ENCODE measurements at regions not wholly inside any gene's neighbourhood (a gene's known extent, or its start where the extent isn't known, plus 50 kb on each side); places are given as distances from the start of the nearest gene placed in this dataset.

DNA sequence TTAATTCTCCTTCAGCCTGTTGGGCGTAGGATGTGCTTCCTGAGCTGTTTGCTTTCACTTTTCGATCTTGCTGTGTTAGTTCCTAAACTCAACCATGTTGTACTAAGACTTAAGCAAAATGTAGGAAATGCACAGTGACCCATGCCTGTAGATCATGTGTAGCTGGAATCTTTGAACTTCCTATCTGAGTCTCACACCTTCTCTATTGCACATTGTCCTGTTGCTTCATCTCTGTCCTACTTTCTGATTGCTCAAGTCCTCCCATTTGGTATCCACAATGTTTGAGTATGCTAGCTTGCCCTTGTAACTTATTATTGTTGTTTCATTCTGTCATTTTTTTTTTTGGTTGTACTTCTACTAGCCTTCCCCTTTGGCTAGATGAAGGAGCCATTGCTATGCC lies 239.6 kb downstream of the PPP1R2C start:
- TF ChIP-seq, protein P1, sequence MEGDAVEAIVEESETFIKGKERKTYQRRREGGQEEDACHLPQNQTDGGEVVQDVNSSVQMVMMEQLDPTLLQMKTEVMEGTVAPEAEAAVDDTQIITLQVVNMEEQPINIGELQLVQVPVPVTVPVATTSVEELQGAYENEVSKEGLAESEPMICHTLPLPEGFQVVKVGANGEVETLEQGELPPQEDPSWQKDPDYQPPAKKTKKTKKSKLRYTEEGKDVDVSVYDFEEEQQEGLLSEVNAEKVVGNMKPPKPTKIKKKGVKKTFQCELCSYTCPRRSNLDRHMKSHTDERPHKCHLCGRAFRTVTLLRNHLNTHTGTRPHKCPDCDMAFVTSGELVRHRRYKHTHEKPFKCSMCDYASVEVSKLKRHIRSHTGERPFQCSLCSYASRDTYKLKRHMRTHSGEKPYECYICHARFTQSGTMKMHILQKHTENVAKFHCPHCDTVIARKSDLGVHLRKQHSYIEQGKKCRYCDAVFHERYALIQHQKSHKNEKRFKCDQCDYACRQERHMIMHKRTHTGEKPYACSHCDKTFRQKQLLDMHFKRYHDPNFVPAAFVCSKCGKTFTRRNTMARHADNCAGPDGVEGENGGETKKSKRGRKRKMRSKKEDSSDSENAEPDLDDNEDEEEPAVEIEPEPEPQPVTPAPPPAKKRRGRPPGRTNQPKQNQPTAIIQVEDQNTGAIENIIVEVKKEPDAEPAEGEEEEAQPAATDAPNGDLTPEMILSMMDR (IDR thresholded peaks at IDR 0.05; ENCODE audit: low read depth, low read length), result no peak
- no peak overlapping the region for H3K4me3 ChIP-seq (ENCODE audit: low read depth, low read length)
- H3K36me3 ChIP-seq, result no peaks in the 10 kb centered on the region
- DNase-seq, result no peak
- H3K27ac ChIP-seq, result no peak overlapping the region
- H3K9me3 ChIP-seq (ENCODE audit: severe bottlenecking), result no peaks in the 10 kb centered on the region
- no peaks in the 10 kb centered on the region for H3K27me3 ChIP-seq (ENCODE audit: insufficient read depth, low read depth, severe bottlenecking)

DNA sequence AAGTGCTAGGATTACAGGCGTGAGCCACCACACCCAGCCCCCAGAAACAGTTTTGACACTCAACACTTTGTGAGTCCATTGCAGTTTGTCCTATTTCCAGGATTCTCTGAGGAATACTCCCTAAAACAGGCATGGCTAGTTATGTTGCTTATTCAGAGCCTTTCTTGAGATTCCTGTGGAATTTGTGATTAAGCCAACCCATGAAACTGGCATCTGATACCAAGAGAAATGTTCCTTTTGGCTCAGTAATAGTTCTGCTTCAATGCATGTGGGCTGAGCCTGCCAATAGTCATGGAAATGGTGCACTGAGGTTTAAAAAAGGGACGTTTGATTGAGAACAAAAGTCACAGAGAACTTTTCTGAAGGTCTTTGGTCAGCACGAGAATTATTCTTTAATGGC lies 241.7 kb downstream of the PPP1R2C start:
- TF ChIP-seq, protein P1 (IDR thresholded peaks at IDR 0.05; ENCODE audit: low read depth, low read length), result no peak
- no peak for DNase-seq
- H3K9me3 ChIP-seq (ENCODE audit: severe bottlenecking), result no peaks in the 10 kb centered on the region
- H3K27me3 ChIP-seq (ENCODE audit: insufficient read depth, low read depth, severe bottlenecking), result no peaks in the 10 kb centered on the region
- H3K36me3 ChIP-seq, result no peaks in the 10 kb centered on the region
- no peak overlapping the region for H3K27ac ChIP-seq
- H3K4me3 ChIP-seq (ENCODE audit: low read depth, low read length), result no peak overlapping the region

DNA sequence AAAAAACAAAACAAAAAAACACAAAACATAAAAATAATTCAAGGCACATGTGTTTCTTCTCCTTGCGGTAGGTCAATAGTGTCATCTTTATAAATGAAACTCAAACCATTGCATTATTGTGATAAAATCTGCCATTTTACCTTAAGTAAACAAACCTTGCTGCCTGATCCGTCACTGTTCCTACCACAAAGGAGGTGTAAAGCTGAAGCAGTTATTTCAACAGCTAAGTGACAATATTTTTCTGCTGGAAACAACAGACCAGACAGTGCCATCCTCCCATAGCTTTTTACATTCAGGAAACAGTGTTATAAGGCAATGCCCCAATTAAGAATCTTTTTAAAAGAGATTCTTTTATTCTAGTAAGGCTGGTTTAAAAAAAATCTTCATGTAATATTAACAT lies 242.7 kb downstream of the PPP1R2C start:
- TF ChIP-seq, protein P1 (IDR thresholded peaks at IDR 0.05; ENCODE audit: low read depth, low read length), result no peak

DNA sequence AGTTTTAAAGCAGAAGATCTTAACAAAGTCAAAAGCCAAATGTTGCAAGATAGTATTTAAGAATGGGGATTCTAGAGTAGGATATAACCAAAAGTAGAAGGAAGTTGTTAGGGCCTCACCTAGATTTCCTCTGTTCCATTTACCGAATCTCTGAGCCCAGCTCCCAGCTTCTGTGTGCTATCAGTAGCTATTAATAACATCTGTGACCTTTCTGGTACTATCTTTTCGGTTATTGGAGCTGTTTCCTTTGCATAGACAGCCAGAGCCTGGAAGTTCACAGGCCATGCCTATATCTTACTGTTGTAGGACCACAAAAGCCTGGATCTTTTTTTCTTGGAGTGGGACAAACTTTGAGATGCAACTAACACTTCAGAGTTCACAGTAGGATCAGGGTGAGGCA lies 244.2 kb downstream of the PPP1R2C start:
- no peaks in the 10 kb centered on the region for H3K27me3 ChIP-seq (ENCODE audit: insufficient read depth, low read depth, severe bottlenecking)
- no peak for DNase-seq
- H3K4me3 ChIP-seq (ENCODE audit: low read depth, low read length), result no peak overlapping the region
- TF ChIP-seq, protein P1 (IDR thresholded peaks at IDR 0.05; ENCODE audit: low read depth, low read length), result no peak
- H3K27ac ChIP-seq, result no peak overlapping the region
- no peaks in the 10 kb centered on the region for H3K9me3 ChIP-seq (ENCODE audit: severe bottlenecking)
- no peaks in the 10 kb centered on the region for H3K36me3 ChIP-seq

More for the DNA sequence above, 242.7 kb downstream of the PPP1R2C start:
- Histone ChIP-seq H3K27ac (no peak overlapping the region), H3K27me3 (ENCODE audit: insufficient read depth, low read depth, severe bottlenecking) (no peaks in the 10 kb centered on the region), H3K36me3 (no peaks in the 10 kb centered on the region), H3K9me3 (ENCODE audit: severe bottlenecking) (no peaks in the 10 kb centered on the region), H3K4me3 (ENCODE audit: low read depth, low read length) (no peak overlapping the region)
- no peak for DNase-seq

DNA sequence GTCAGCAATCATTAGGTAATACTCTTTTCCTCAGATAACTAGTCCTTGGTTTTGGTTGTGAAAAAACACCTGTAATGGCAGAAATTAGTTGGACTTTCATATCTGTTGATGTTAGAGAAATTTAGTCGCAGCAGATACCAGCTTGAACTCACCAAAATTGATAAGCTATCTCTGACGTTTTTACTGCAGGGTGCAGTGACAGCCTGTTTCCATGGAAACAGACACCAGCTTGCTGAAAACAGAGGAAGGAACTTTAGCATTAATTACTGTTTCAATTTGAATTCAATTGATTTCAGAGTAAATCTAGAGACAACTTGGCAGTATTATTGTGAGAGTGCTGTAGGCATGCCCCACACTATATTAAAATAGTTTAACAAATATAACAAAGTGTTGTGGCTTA lies 246.5 kb downstream of the PPP1R2C start:
- H3K4me3 ChIP-seq (ENCODE audit: low read depth, low read length), result no peak overlapping the region
- H3K27ac ChIP-seq, result no peak overlapping the region
- H3K27me3 ChIP-seq (ENCODE audit: insufficient read depth, low read depth, severe bottlenecking), result no peaks in the 10 kb centered on the region
- no peak for DNase-seq
- no peaks in the 10 kb centered on the region for H3K36me3 ChIP-seq
- TF ChIP-seq, protein P1 (IDR thresholded peaks at IDR 0.05; ENCODE audit: low read depth, low read length), result no peak
- no peaks in the 10 kb centered on the region for H3K9me3 ChIP-seq (ENCODE audit: severe bottlenecking)

DNA sequence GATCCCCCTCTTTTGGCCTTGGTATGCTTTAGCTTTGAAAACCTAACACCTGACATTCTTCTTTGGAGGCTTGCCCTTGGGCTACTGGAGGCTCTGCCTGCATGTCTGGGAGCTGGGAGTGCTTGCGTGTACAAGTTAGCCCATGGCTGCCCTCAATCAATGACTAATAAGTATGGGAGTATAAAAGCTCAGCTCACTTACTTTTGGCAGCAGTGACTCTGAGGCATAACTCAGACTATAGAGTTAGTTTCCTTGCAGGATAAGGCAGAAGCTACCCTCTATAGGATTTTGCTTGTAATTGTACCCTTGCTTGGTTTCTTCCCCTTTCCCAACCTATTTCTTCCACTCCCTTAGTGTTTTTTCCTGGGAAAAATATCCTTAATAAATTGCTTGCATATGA lies 247.9 kb downstream of the PPP1R2C start:
- Histone ChIP-seq H3K4me3 (ENCODE audit: low read depth, low read length) (no peak overlapping the region), H3K36me3 (no peaks in the 10 kb centered on the region), H3K27ac (no peak overlapping the region), H3K9me3 (ENCODE audit: severe bottlenecking) (no peaks in the 10 kb centered on the region), H3K27me3 (ENCODE audit: insufficient read depth, low read depth, severe bottlenecking) (no peaks in the 10 kb centered on the region)
- DNase-seq, result no peak
- TF ChIP-seq, protein P1 (IDR thresholded peaks at IDR 0.05; ENCODE audit: low read depth, low read length), result no peak
